GM12875 (cell line): ENCODE measurements at regions not wholly inside any gene's neighbourhood (a gene's known extent, or its start where the extent isn't known, plus 50 kb on each side); places are given as distances from the start of the nearest gene placed in this dataset.
"Not testable (repeated sequence)": the region's sequence is repeated elsewhere in the genome, so short reads cannot be mapped to it uniquely, and the experiment has no call there.

ENCODE experiments used
- H3K4me3 ChIP-seq: one replicate; pipeline ENCODE4 v1.5.1; 2011; ENCODE audit warnings: low read depth, low read length, control low read depth
- TF ChIP-seq, protein P1 (sequence below): IDR thresholded peaks from 2 replicates; pipeline ENCODE4 v1.5.1; 2011; ENCODE audit warnings: low read depth, mild to moderate bottlenecking, control low read depth, inconsistent platforms, low read length, moderate library complexity, borderline replicate concordance; ENCODE audit not compliant: insufficient read depth

DNA sequence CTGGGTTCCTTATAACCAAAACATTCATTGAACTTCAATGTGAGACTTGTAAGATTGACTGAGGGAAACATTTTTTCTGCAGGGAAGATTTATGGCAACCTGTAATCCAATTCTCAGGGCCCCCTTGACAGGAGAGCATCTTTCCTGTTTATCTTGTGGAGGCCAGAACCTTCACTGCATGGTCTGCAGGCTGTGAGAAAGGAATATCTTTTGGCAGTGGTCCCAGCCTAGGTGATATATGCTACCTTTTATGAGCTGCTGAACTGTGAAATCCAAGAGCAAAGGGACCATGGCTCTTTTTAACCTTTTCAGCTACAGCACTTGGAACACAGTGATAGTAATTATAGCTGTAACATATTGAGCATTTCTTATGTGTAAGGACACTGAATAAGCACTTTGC is 590.2 kb upstream of the B3GAT1 start:
- H3K4me3 ChIP-seq, result no peak overlapping the region
- TF ChIP-seq, protein P1, sequence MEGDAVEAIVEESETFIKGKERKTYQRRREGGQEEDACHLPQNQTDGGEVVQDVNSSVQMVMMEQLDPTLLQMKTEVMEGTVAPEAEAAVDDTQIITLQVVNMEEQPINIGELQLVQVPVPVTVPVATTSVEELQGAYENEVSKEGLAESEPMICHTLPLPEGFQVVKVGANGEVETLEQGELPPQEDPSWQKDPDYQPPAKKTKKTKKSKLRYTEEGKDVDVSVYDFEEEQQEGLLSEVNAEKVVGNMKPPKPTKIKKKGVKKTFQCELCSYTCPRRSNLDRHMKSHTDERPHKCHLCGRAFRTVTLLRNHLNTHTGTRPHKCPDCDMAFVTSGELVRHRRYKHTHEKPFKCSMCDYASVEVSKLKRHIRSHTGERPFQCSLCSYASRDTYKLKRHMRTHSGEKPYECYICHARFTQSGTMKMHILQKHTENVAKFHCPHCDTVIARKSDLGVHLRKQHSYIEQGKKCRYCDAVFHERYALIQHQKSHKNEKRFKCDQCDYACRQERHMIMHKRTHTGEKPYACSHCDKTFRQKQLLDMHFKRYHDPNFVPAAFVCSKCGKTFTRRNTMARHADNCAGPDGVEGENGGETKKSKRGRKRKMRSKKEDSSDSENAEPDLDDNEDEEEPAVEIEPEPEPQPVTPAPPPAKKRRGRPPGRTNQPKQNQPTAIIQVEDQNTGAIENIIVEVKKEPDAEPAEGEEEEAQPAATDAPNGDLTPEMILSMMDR, result no peak

DNA sequence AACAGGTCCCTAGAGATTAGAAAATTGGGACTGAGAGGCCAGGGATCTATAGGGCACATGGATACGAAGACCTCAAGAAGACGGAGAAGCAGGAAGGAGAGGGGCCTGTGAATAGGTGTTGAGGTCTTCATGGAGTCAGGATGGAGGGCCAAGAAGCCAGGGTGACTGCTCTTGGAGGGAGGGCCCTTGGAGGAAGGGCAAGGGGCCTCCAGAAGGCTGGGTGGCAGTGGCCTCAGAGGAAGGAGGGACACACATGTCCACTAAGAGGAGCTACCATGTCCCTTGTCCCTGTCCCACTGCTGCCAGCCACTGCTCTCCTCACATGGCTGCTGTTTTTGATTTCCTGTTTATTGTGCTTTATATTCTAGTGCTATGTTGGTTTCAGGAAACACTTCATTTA is 589.5 kb upstream of the B3GAT1 start:
- H3K4me3 ChIP-seq, result no peak overlapping the region
- TF ChIP-seq, protein P1, result no peak

- H3K4me3 ChIP-seq, result not testable (repeated sequence)
Observed at GRCh38 chr11:135001065-135001464, 589.0 kb upstream of the B3GAT1 start.

DNA sequence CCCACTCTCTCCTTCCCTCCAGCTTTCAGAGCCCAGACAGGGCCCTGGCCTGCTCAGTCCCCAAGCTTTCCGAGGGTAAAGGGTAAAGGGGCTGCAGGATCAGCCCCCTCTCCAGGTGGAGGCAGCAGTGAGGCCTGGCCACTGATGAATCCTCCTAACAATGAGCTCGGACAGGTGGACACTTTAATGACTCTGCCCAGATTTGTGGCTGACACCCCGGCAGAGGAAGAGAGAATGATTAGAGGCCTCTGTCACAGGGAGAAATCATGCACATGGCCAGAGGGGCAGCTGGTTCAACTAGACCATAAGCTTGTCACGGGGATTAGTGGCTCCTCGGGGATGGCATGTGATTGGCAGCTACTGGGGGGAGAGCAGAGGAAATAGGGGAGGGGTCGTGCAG is 587.5 kb upstream of the B3GAT1 start:
- TF ChIP-seq, protein P1, result no peak
- H3K4me3 ChIP-seq, result no peak overlapping the region

DNA sequence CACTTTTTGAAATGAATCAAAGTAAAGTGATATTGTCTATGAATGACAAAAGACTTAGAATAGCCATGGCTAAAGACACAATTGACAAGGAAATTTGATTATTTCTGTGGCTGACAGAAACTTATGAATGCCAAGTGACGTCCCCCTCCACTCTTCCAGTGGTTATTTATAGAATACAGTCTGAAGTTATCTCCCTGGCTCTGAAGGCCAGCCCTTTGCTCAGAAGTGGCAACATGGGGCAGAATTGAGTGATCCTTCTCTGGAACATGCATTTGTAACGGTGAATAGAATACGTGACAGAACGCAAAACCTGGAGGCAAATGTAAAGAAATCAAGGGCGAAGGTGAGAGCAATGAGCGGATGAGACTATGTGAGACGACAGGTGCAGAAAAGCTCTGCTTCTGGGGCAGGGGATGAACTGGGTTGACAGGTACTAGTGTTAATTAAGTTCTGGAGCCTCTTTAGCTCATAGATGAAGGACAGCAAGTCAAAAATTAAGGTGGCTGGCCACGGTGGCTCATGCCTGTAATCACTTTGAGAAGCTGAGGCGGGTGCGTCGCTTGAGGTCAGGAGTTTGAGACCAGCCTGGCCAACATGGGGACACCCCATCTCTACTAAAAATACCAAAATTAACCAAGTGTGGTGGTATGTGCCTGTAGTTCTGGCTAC is 585.7 kb upstream of the B3GAT1 start:
- TF ChIP-seq, protein P1, result no peak
- H3K4me3 ChIP-seq, result no peak overlapping the region

DNA sequence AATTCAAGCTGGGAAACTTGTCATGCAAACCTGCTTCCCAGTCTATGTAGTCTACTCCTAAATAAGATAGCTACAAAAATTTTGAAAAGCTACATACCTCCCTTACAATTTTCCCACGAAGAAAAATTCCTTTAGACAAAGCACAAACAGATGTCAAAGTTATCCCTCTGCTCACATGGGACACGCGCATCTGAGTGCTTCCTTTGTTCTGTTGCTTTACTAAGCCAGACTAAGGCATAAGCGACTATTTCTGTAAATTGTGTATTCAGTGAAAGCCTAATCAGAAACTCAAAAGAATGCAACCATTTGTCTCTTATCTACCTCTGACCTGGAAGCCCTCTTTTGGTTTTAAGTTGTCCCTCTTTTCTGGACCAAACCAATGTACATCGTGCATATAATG is 583.7 kb upstream of the B3GAT1 start:
- H3K4me3 ChIP-seq, result no peak overlapping the region
- TF ChIP-seq, protein P1, result no peak

- TF ChIP-seq, protein P1, result no peak
- H3K4me3 ChIP-seq, result no peak overlapping the region
Observed at GRCh38 chr11:134994431-134994830, 582.4 kb upstream of the B3GAT1 start.
